HCT116 (cell line): ENCODE measurements at regions not wholly inside any gene's neighbourhood (a gene's known extent, or its start where the extent isn't known, plus 50 kb on each side); places are given as distances from the start of the nearest gene placed in this dataset.

Experiments used
- ATAC-seq: fragments of 200-7000 bp; cut with Tn5 transposase; 2 replicates; pipeline ENCODE4 v1.9.1; 2020; ENCODE audit warnings: mild to moderate bottlenecking, moderate library complexity
- BruUV-seq: library from RNA; stranded (reverse); fragments of 400-500 nt; replicated peaks from 2 replicates; lab custom pipeline; 2021; lab: Mats Ljungman, UMichigan
- CTCF ChIA-PET: fragments of 300-600 bp; sonication (Branson Sonifier 250); formaldehyde crosslinking; loops from one replicate; lab custom pipeline; 2021; ENCODE audit warnings: antibody characterized with exemption; lab: Charles Lee
- POLR2A ChIA-PET: fragments of 300-600, 350-600 bp; sonication (Branson Sonifier 250); formaldehyde crosslinking; loops from one replicate; lab custom pipeline; 2021; ENCODE audit warnings: antibody characterized with exemption; lab: Charles Lee
- RAD21 ChIA-PET, 2 experiments: fragments of 300-600 bp; sonication (Branson Sonifier 250); formaldehyde crosslinking; loops; one replicate each; lab custom pipeline; 2023; ENCODE audit warnings: low total read pairs in 2 of 2; ENCODE audit not compliant: uncharacterized antibody in 2 of 2, unreplicated experiment in 2 of 2, low non-redundant PET in 1 of 2; lab: Charles Lee
- DNase-seq: peaks from one replicate; pipeline ENCODE4 v3.0.0-alpha.2; 2010; ENCODE audit warnings: low read depth, low spot score
- H2AFZ ChIP-seq: fragments of 200-600 bp; shearing (Covaris generic), sonication (generic); 2 replicates; pipeline ENCODE4 v1.6.1; 2017; ENCODE audit warnings: low read depth, mixed run types, mixed read lengths, antibody characterized with exemption, low read length; ENCODE audit not compliant: poor library complexity, severe bottlenecking
- H3K27ac ChIP-seq: 2 replicates; pipeline ENCODE4 v1.5.1; 2012; ENCODE audit warnings: low read depth, low read length
- H3K27me3 ChIP-seq: fragments of 200-600 bp; sonication (generic); 2 replicates; pipeline ENCODE4 v1.6.1; 2016; ENCODE audit warnings: mixed run types, low read length, mixed read lengths; ENCODE audit not compliant: insufficient read depth
- H3K36me3 ChIP-seq, 2 experiments: fragments of 200-500 bp in 1 of 2; fragments of 200-600 bp in 1 of 2; sonication (Bioruptor generic) in 1 of 2; sonication (generic) in 1 of 2; 2 replicates each; pipeline versions ENCODE4 v1.5.1 to v1.6.1; 2014 to 2016; ENCODE audit warnings: low read length in 2 of 2, inconsistent platforms in 1 of 2, mixed read lengths in 1 of 2, mixed run types in 1 of 2; ENCODE audit not compliant: insufficient read depth in 2 of 2, control insufficient read depth in 1 of 2
- H3K4me1 ChIP-seq, 2 experiments: fragments of 200-600 bp in 1 of 2; sonication (generic) in 1 of 2; 2 replicates each; pipeline versions ENCODE4 v1.5.1 to v1.6.1; 2012 to 2017; ENCODE audit warnings: low read length in 2 of 2, inconsistent platforms in 1 of 2, mild to moderate bottlenecking in 1 of 2, mixed read lengths in 1 of 2, mixed run types in 1 of 2, moderate library complexity in 1 of 2; ENCODE audit not compliant: insufficient read depth in 2 of 2, control insufficient read depth in 1 of 2
- H3K4me2 ChIP-seq: fragments of 200-600 bp; sonication (generic); 2 replicates; pipeline ENCODE4 v1.6.1; 2017; ENCODE audit warnings: mixed run types, low read length, mixed read lengths
- H3K4me3 ChIP-seq, 2 experiments: fragments of 200-600 bp in 1 of 2; sonication (generic) in 1 of 2; replicated peaks in 1 of 2; 2 replicates each; pipeline ENCODE4 v1.5.1; 2011 to 2016; ENCODE audit warnings: low read length in 2 of 2, control low read depth in 1 of 2, low read depth in 1 of 2, mild to moderate bottlenecking in 1 of 2, mixed read lengths in 1 of 2, mixed run types in 1 of 2
- H3K79me2 ChIP-seq: fragments of 200-600 bp; sonication (generic); 2 replicates; pipeline ENCODE4 v1.6.1; 2017; ENCODE audit warnings: mild to moderate bottlenecking, mixed run types, low read length, moderate library complexity, mixed read lengths; ENCODE audit not compliant: insufficient read depth
- H3K9ac ChIP-seq: fragments of 200-600 bp; sonication (generic); 2 replicates; pipeline ENCODE4 v1.6.1; 2016; ENCODE audit warnings: low read length, mixed read lengths
- H3K9me2 ChIP-seq: fragments of 200-600 bp; sonication (generic), shearing (Covaris generic); 2 replicates; pipeline ENCODE4 v1.6.1; 2017; ENCODE audit warnings: mixed run types, mild to moderate bottlenecking, moderate library complexity; ENCODE audit not compliant: insufficient read depth
- H3K9me3 ChIP-seq, 2 experiments: fragments of 200-500 bp in 1 of 2; fragments of 200-600 bp in 1 of 2; sonication (Bioruptor generic) in 1 of 2; sonication (generic) in 1 of 2; 2 replicates each; pipeline ENCODE4 v1.6.1; 2014 to 2017; ENCODE audit warnings: low read length in 2 of 2, mixed read lengths in 2 of 2, inconsistent platforms in 1 of 2, low read depth in 1 of 2, mild to moderate bottlenecking in 1 of 2, mixed run types in 1 of 2, moderate library complexity in 1 of 2; ENCODE audit not compliant: control insufficient read depth in 1 of 2, insufficient read depth in 1 of 2
- H4K20me1 ChIP-seq: fragments of 200-600 bp; sonication (generic), shearing (Covaris generic); 2 replicates; pipeline ENCODE4 v1.6.1; 2017; ENCODE audit warnings: mixed run types, mild to moderate bottlenecking, moderate library complexity; ENCODE audit not compliant: insufficient read depth
- ATF3 ChIP-seq: IDR thresholded peaks from 2 replicates; pipeline ENCODE4 v1.6.1; 2012
- CBX3 ChIP-seq: IDR thresholded peaks from 2 replicates; pipeline ENCODE4 v1.6.1; 2012; ENCODE audit warnings: low read depth
- CEBPB ChIP-seq: IDR thresholded peaks from 2 replicates; pipeline ENCODE4 v1.6.1; 2012; ENCODE audit warnings: low read depth
- CTCF ChIP-seq, 3 experiments: fragments of 200-600 bp in 1 of 3; sonication (generic) in 1 of 3; IDR thresholded peaks in 2 of 3; conservative IDR thresholded peaks in 1 of 3; 2 replicates each; pipeline ENCODE4 v1.5.1; 2012 to 2017; ENCODE audit warnings: low read depth in 2 of 3, low read length in 2 of 3, antibody characterized with exemption in 1 of 3, borderline replicate concordance in 1 of 3, control low read depth in 1 of 3, mild to moderate bottlenecking in 1 of 3, mixed read lengths in 1 of 3, mixed run types in 1 of 3, moderate library complexity in 1 of 3; ENCODE audit not compliant: insufficient read depth in 1 of 3
- EGR1 ChIP-seq: IDR thresholded peaks from 2 replicates; pipeline ENCODE4 v1.6.1; 2012; ENCODE audit warnings: low read depth
- ELF1 ChIP-seq: IDR thresholded peaks from 2 replicates; pipeline ENCODE4 v1.6.1; 2012; ENCODE audit warnings: low read depth, borderline replicate concordance
- EZH2phosphoT487 ChIP-seq: fragments of 200-600 bp; IDR thresholded peaks from 2 replicates; pipeline ENCODE4 v1.6.1; 2018; ENCODE audit warnings: antibody characterized with exemption, borderline replicate concordance
- JUND ChIP-seq: IDR thresholded peaks from 2 replicates; pipeline ENCODE4 v1.6.1; 2012
- POLR2A ChIP-seq: IDR thresholded peaks from 2 replicates; pipeline ENCODE4 v1.7.0; 2011; ENCODE audit warnings: borderline replicate concordance; ENCODE audit not compliant: insufficient read depth, insufficient read length; ENCODE audit errors: extremely low read depth
- POLR2AphosphoS5 ChIP-seq: IDR thresholded peaks from 2 replicates; pipeline ENCODE4 v1.6.1; 2011; ENCODE audit warnings: mild to moderate bottlenecking, low read depth, low read length, moderate library complexity
- RAD21 ChIP-seq: IDR thresholded peaks from 2 replicates; pipeline ENCODE4 v1.6.1; 2012; ENCODE audit warnings: low read depth, mild to moderate bottlenecking
- REST ChIP-seq: IDR thresholded peaks from 2 replicates; pipeline ENCODE4 v1.6.1; 2012; ENCODE audit warnings: low read depth
- SIN3A ChIP-seq: IDR thresholded peaks from 2 replicates; pipeline ENCODE4 v1.6.1; 2012; ENCODE audit warnings: low read depth
- SP1 ChIP-seq: IDR thresholded peaks from 2 replicates; pipeline ENCODE4 v1.6.1; 2012; ENCODE audit warnings: low read depth
- TCF7L2 ChIP-seq: IDR thresholded peaks from 2 replicates; pipeline ENCODE4 v1.7.0; 2011; ENCODE audit warnings: borderline replicate concordance, inconsistent platforms; ENCODE audit not compliant: insufficient read depth, insufficient read length; ENCODE audit errors: extremely low read depth
- YY1 ChIP-seq: IDR thresholded peaks from 2 replicates; pipeline ENCODE4 v1.6.1; 2011; ENCODE audit warnings: low read length, low read depth, moderate library complexity, mild to moderate bottlenecking; ENCODE audit not compliant: insufficient replicate concordance; ENCODE audit errors: extremely low read depth
- ZBTB33 ChIP-seq: IDR thresholded peaks from 2 replicates; pipeline ENCODE4 v1.6.1; 2011; ENCODE audit warnings: mild to moderate bottlenecking, low read length, moderate library complexity; ENCODE audit not compliant: insufficient replicate concordance; ENCODE audit errors: extremely low read depth
- ZFX ChIP-seq: fragments of 450-650 bp; IDR thresholded peaks from 2 replicates; pipeline ENCODE4 v1.6.1; 2017
- ZNF274 ChIP-seq: fragments of 200-500 bp; sonication (Bioruptor generic); IDR thresholded peaks from 2 replicates; pipeline ENCODE4 v1.6.1; 2014; ENCODE audit warnings: mild to moderate bottlenecking, low read depth, low read length, inconsistent platforms
- intact Hi-C: fragments of 100-400 bp; cut with micrococcal nuclease; formaldehyde crosslinking; loops from 2 replicates; pipeline ENCODE4 v1.10.0; 2022

- Histone ChIP-seq H3K36me3 (no peaks in the 10 kb centered on the region), H3K4me2 (no peak overlapping the region), H4K20me1 (no peaks in the 10 kb centered on the region), H3K9ac (no peak overlapping the region), H3K9me3 (no peaks in the 10 kb centered on the region), H3K9me2 (no peaks in the 10 kb centered on the region), H2AFZ (no peak overlapping the region), H3K4me3 (no peak overlapping the region), H3K79me2 (no peaks in the 10 kb centered on the region), H3K27me3 (no peaks in the 10 kb centered on the region), H3K4me1 (0 out of 4 replicates have a peak, but pooled peaks cover 0 to 3% of the 10 kb centered on the region in 2 experiments), H3K27ac (no peak overlapping the region)
- POLR2A ChIA-PET, result no interaction called here
- intact Hi-C loops, result no loop called here
- RAD21 ChIA-PET, result no interaction called here
- ATAC-seq, result no peak
- no TSS peak for BruUV-seq
- no peak for DNase-seq
- TF ChIP-seq CTCF (IDR thresholded peaks at IDR 0.05 in 2 of 3, conservative IDR thresholded peaks at IDR 0.05 in 1 of 3; ENCODE audit: borderline replicate concordance in 1 of 3, insufficient read depth in 1 of 3, low read depth in 2 of 3, low read length in 2 of 3), result no peak
- no peak for TF ChIP-seq POLR2AphosphoS5
- no peak for TF ChIP-seq ZBTB33
- TF ChIP-seq ZNF274, result no peak
- no peak for TF ChIP-seq EZH2phosphoT487
- no peak for TF ChIP-seq SP1
- no peak for TF ChIP-seq REST
- TF ChIP-seq JUND, result no peak
- TF ChIP-seq TCF7L2, result no peak
- no peak for TF ChIP-seq ELF1
- TF ChIP-seq CEBPB, result no peak
- TF ChIP-seq ZFX, result no peak
- no peak for TF ChIP-seq SIN3A
- TF ChIP-seq CBX3, result no peak
- TF ChIP-seq RAD21, result no peak
- TF ChIP-seq POLR2A, result no peak
- TF ChIP-seq YY1, result no peak
- TF ChIP-seq ATF3, result no peak
- TF ChIP-seq EGR1, result no peak
- CTCF ChIA-PET, result no interaction called here
Observed at GRCh38 chrX:46216406-46216805, 328.8 kb downstream of the ZNF674 start.
